Iris pigment epithelial cell (primary cell): ENCODE measurements at regions not wholly inside any gene's neighbourhood (a gene's known extent, or its start where the extent isn't known, plus 50 kb on each side); places are given as distances from the start of the nearest gene placed in this dataset.

Experiments
- DNase-seq: peaks from one replicate; pipeline ENCODE4 v3.0.0-alpha.2; 2011; ENCODE audit warnings: low read depth

DNA sequence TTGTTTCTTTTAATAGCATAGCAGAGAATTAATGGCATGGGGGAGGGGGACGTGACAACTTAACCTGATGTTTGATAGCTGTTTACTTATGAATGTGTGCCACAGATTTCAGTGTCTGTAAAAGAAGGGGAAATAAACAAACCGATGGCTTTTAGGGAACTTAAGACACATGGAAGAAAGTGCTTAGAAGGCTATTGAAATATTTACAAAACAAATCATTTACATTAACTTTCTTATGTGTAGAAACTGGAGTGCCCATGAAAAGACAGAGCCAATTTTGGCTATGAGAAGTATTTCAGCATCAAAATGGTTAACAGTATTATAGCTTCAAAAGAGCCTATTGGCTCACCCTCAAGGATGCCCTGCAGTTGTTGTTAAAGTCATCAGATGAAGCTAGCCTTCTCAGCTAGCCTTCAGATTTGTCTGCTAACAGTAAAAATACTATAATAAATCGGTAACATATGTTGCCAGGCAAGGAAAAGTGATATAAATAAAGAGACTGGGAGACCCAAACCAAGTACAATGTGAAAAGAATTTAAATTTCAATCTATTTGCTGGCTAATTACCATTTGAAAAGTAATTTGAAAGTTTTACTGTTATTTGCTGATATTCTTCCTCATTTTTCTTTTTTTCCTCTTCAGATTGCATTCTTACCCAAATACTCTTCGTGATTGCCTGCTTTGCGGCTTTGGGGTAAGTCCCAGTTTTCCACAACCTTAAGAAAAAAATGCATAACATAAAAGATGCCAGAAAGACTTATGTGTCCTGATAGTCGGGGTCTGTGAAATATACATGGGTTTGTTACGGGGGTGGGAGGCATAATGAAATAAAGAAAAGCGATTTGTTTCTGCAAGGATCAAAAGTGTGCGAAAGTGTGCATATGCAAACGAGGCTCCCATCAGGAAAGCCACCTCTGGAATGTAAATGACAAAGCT, 256.4 kb downstream of the MEIS1 start:
- no peak for DNase-seq

DNA sequence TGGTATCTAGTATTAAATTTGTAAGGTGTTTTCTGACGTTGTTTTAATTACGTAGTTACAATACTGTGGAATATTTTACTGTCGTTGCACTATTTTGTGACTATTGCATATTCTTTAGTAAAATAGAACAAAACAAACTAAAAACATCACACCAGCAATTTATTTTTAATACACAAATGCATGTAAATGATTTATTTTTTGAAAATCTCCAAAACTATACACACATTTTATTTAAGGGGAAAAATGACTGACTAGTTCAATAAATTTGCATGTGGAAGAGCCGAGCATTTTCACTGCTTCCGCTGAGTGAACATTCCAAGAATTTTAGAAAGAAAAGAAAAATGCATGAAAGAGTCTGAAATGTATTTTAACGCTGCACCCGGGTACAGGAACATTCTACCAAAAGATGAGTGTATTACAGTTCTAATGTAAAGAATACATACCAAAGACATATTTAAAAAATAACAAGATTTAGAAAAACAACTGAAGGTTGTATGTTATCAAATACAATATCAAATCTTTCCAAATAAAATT, 257.7 kb downstream of the MEIS1 start:
- no peak for DNase-seq

DNA sequence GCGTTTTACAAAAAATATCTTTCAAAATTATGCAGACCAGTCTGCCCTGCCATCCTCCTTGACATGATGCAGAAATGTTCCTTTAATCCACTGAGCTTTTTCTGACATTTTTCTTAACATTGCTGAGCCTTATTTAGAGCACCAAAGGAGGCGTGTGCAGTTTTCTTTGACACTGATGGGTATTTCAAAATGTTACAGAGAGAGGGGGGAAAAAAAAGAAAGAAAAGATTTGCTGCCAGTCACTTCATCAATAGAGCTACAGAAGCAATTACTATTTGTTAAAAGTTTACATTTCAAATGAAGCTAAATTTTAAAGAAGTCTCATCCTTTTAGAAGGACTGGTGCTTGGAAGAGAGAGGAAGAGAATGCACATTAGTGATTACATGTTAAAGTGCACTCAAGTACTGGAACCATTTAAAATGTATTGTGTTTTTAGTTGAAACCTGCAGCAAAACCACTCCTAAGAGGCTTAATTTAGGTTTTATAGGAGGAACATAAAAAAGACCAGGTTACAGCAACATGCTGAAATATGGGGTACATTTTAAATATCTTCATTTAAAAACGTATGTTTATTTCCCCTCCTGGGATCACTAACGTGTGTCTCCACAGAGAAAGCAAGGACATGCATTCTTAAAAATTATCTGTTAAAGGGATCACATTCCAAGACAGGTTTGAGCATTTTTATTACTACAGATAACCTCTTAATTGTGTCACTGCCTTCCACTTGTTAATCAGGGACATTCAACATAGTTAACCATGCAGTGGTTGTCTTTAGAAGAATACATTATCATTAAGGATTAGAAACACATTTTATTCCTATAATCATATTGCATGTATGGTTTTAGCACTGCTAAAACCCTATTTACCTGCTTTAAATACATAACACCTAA, 258.4 kb downstream of the MEIS1 start:
- no peak for DNase-seq

DNA sequence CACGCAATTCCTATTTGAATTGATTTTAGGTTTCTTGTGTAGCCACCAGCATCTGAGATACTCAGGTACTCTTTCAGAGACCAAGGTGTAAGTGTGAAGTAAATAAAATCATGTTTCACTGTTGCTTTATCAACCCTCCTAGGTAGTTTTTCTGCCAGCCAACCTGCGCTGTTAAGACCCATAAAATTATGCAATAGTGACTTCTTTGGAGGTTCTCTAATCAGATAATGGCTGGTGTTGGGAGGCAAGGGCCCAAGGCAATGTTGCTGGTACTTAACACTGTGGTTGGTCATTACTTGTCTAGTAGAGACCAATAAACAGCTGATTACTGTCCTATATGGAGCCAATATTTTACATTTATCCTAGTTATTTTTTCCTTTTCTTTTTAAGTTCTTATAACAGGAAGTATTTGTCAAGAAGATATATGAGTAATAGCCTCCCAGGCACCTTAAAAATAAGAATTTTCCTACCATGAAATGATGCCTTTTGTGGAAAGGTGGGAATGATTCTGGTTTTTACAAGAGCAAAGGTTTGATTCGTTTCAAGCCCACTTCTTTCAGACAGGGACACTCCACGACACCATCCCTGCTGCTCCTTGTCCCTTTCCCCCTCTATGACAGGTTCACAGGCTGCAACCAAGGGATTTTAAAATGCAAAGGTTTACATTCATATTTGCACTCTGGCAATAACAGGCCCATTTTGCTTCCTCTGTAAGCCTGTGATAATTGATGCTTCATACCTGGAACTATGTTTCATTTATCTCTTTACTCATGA, 259.3 kb downstream of the MEIS1 start:
- DNase-seq: no peak

DNA sequence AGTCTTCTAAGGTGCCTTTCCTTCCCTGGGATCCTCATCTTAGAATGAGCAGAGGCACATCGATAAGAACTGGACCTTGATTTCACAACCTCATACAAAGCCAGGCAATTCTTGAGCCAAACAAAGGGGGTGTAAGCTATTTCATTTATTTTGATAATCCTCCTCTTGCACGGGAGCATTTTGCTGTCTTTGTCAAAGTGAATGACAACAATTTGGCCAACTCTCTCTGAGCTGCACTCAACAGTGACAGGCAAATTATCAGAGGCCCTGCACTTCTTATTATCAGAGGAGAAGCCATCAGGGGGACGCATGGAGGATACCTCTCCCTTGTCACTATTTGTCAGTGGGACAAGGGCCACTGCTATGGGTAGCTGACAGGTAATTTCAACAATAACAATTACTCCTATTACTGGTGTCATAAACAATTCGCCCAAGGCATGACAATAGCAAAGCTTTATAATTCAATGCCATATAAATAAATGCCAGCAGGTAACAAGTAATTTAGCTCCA, 260.4 kb downstream of the MEIS1 start:
- no peak for DNase-seq

DNA sequence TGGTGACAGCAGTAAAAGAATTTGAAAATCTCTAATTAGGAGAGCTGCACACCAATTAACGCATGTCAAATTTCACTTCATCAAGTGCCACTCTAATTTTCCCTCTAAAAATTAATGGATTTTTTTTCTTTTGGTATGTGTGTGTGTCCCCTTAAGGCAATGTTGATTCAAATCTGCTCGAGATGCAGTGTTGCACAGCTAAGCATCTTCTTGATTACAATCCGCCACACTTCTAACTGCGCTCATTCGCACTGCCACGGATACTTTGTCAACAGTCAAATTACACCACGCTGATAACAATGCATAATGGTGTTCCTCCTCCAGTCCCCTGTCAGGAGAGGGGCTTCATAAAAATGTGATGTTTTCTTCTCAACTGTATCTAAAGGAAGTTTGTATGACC, 261.4 kb downstream of the MEIS1 start:
- DNase-seq: no peak

DNA sequence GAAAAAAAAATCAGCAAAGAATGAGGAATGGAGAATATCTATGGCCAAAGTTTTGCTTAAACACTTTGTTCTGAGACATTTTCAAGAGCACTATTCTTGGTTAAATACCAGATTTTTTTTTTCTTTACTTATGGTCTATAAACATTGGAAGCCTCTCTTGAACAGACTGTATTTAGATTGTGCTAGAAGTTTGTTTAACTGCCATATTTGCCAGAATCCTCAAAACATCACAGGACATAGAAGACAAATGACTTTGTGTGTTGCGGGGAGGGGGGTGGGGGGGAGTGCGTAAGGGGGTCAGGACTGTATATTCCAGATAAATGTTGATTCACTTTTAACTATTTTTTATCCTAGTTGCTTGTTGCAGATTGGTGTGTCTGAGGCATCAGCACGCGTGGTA, 262.0 kb downstream of the MEIS1 start:
- DNase-seq: no peak

DNA sequence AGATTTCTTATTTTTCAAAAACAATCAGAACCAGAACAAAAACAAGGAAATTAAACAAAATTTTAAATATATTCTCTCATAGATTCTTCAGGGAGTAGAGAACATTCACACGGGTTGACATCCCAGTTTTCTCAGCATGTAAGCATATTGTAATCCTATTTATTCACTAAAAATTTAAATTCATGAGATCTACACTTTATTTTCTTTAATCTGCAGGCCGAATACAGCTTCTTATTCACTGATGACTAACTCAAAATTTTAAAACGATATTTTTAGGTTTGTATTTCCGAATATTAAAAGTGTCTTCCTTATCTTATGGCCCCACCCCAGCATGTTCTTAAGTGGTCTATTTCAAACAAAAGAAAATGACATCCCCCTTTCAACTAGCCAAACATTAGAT, 262.4 kb downstream of the MEIS1 start:
- DNase-seq: no peak

DNA sequence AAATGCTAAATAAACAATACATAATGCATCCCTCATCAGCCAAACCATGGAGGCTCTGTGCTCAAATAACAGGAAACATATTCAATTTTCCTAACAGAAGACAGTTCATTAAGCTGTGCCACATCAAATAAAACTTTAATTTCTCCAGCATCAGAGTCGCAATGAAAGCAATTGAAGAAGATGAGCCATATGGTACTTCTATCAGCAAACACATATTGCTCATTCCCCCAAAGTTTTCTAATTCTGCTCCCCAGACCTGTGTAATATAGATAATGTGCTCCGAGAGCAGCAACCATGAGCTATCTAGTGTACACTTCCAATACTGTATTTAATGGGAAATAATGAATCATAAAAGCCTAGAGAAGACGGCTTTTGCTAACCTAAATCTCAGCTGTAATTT, 263.2 kb downstream of the MEIS1 start:
- no peak for DNase-seq

DNA sequence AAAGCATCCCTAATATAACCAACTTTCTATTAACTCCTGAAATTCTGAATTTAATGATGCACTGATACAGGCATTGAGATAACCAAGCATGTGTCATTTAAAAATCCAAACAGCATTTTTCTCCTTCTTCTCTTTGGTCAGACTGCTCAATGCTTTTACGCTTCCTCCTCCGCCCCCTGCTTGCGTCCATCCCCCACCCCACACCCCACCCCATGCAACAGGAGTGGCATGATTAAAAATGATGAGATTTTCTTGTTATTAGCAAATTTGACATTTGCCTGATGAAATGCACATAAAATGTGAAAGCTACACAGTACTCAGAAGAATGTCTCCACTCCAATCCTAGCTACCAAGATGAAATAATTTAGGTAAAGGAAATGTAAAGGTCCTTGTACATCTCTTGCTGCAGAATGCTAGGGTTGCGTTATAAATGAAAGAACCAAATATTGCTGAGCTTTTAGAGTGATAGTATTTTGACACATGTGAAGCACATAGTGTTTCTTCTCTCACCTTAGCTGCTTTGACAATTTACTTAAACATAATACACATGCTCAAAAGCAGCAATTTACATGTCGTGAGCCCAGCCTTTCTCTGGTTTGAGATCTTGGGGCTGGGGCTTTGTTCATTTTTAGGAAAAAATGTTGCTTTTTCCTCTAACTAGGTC, 263.8 kb downstream of the MEIS1 start:
- DNase-seq: no peak

DNA sequence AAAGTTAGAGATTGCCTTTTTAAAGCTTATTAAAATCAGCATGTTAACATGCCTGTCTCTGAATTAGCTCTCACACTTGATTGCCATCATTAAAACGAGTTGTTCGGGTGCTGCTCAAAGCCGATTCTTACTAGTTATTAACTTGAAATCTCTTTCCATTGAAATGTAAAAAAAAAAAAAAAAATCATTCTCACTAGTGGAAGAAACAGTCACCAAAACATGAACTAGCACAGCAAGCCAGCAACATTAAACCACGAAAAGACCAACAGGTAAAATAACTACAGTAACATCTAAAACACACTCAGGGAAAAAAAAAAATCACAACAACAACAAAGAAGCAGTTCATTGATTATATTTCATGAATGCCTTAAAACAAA, 264.5 kb downstream of the MEIS1 start:
- no peak for DNase-seq

DNA sequence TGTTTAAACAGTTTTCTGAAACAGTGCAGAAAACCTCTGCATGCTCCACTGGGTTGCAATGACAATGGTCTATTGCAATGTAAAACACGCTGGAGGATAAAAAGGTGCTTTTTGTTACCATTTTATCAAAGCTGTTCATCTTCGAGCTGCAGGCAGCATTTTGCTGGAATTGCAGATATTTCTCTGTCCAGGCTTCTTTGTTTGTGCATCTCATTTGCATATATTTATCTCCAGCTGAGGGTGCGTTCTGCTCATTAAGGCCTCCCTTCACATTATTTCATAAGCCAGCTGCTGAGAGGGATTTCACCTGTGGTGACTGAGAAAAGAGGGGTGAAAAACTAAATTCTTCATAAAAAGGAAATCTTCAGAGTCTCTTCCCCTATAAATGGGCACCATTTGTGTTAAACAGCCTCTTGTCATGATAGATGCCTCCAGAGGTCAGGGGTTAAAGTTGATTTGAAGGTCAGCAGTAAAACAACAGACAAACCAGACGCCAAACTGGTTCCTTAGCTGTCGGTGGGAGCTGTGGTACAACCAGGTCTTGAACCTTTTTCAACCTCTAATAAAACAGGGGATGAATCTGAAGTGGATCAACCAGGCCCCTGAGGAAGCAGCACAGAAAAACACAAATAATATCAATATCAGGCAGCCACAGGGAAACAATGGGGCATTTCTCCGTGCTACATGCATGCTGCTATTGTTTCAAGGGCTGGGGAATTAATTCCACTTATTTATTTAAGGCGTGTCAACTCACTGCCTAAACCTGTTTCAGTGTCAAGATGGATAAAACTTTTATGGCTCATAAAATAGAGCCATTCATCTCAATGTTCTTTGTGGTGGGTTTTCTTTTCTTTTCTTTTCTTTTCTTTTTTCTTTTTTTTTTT, 265.1 kb downstream of the MEIS1 start:
- DNase-seq: no peak

DNA sequence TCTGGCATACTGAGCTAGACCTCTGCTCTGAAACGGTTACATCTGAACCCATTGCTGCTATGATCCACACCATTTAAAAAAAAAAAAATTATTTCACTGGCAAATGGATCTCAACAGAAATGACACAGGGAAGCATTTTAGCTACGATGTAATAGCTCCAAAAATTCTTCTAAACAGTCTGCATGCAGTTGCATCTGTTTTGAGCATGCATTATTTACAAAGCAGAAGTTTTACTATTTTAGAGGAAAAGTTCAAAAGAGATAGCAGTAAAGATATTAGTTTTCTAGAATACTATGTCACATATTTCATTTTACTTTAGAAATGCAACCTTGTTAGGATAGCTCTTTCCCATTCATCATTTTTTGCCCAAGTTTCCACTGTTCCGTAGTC, 265.7 kb downstream of the MEIS1 start:
- DNase-seq: no peak

DNA sequence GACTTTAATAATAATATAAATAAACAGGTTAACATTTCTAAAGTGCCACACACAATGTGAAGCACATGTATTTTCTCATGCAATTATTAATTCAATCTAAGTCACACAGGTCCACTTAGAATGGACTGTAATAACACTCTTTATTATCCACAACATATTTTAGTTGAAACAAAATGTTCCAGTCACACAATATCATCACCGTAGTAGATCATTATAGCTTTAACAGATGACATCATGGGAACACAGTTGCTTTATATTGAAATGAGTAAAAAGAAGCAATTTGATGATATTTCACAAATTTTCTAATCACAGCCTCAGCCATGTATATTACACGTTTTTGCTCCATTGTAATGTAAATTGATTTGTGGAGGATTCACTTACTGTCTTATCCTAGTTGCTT, 266.3 kb downstream of the MEIS1 start:
- no peak for DNase-seq

DNA sequence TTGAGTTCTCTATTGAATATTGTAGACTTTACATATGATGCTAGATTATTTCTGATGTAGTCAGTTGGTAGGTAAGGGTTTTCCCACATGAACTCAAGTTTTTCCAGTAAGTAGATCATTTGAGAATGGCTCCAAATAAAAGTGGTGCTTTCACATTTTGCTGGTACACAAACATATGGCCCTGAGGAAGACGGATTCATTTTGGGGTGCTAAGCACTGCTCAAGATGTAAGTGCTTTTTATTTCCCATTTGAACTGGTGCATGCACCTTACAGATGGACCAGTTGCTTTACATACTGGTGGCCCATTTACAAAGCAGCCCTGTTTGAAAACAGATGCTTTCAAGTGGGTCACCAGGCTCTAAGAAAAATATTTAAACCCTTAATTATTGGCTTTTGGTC, 266.7 kb downstream of the MEIS1 start:
- no peak for DNase-seq

DNA sequence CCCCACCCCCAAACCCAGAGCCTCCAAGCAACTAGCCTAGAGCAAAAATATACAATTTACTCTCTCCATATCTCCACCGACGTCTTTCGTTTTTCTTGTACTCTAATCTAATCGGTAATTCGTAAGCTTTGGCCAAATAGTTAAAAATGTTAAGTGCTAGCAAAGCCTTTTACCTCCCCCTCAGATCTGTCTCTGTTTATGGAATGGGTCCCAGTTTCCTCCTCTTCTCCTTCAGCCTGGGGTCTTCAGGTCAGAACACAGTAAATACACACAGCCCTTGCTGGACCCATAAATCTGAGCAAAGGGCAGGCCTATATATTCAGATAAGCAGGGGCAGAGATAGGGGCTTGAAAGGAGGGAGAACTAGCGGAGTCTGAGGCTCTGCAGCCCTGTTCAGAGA, 267.4 kb downstream of the MEIS1 start:
- DNase-seq: no peak

DNA sequence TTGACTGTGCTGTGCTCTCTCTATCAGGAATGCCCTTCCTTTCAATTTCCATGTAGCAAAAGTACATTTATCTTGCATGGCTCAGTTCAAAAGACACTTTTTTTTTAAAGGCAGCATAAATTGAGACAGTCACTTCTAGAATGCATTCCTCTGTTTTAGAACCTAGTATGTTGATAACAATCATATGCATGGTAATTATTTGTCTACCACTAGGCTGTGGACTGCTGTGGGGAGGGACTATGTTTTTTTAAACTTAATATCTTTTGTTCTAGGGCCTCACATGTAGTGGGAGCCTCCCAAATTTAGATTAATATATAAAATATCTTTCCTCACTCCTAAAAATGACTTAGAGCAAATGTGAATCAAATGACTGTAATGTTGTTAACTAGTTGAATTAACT, 269.9 kb downstream of the MEIS1 start:
- DNase-seq: no peak

DNA sequence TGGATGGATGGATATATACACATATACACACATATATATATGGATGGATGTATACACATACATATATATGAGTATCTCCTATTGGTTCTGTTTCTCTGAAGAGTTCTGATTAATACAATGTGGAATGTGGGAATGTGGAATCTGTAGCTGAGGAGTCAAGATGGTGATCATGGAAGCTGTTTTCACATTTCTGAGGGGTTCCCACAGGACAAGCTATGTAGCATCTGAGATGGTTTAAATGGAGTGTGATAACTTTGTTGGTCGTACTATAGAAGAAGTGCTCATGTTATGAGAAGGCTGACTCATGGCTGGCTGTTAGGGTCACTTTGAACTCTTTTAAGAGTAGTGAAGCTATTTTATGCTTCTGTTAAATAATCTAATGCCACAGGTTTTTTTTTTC, 279.7 kb downstream of the MEIS1 start:
- DNase-seq: peak; percentile 22

DNA sequence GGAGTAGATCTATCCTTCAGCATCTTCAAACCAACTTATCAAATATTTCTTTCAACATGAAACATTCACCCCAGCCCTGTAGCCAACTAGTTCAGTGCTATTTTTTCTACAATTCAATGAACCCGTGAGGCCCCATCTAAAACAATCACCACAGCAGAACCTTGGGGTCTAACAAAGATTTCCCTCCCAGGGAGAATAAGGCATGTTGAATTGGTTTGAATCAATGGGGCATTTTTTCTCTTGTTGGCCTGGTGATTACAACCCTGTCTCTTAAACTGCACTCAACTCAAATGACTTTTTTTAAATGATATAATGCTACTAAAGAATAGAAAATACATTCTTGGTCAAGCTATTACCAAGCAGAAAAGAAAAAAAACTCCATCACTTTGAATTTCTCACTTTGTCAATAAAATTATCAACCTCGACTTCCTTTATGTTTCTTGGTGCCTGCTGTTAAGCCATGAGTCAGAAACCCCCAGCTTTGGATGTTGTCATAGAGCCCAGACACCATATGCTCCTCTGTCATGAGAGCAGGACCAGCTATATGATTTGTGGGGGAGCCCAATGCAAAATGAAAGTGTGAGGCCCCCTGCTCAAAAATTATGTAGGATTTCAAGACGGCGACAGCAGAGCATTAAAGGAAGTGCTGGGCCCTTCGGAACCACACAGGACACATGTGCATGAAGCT, 282.4 kb downstream of the MEIS1 start:
- DNase-seq: peak; percentile 28

DNA sequence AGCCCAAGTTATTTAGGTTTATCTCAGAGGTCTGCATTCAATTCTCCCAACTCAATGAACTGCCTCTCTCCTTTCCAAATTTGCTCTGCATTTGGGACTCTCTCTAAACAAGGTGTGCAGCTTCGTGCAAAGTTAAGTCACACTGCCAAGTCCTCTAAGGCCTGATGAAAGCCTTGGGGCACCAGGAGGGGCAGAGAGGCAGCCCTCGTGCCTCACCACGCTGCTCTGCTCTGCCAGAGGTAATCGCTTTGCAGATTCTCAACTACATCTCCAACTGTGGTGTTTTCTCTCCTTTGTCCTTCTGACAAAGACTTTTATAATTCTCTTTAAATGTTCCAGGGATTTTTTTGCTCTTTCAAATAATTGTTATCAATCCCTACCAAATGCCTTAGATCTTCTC, 283.0 kb downstream of the MEIS1 start:
- DNase-seq: no peak
